OCI-LY1 (cell line): ENCODE measurements at regions not wholly inside any gene's neighbourhood (a gene's known extent, or its start where the extent isn't known, plus 50 kb on each side); places are given as distances from the start of the nearest gene placed in this dataset.

ENCODE experiments used
- H2AFZ ChIP-seq: fragments of 200-600 bp; sonication (generic), shearing (Covaris generic); 2 replicates; pipeline ENCODE4 v1.6.0; 2014; ENCODE audit warnings: antibody characterized with exemption, mild to moderate bottlenecking, low read length
- H3F3A ChIP-seq: fragments of 200-600 bp; sonication (generic), shearing (Covaris generic); 2 replicates; pipeline ENCODE4 v1.6.0; 2014; ENCODE audit warnings: mild to moderate bottlenecking, antibody characterized with exemption, low read length, moderate library complexity; ENCODE audit not compliant: insufficient read depth
- H3K27ac ChIP-seq: fragments of 200-600 bp; sonication (generic); 2 replicates; pipeline ENCODE4 v1.5.1; 2014; ENCODE audit warnings: low read length, mixed run types, mild to moderate bottlenecking, low read depth; ENCODE audit not compliant: poor library complexity, severe bottlenecking
- H3K27me3 ChIP-seq: fragments of 200-600 bp; sonication (generic); 2 replicates; pipeline ENCODE4 v1.6.0; 2014; ENCODE audit warnings: antibody characterized with exemption, mild to moderate bottlenecking, low read length, moderate library complexity; ENCODE audit not compliant: insufficient read depth
- H3K36me3 ChIP-seq: fragments of 200-600 bp; sonication (generic); 2 replicates; pipeline ENCODE4 v1.6.1; 2014; ENCODE audit warnings: mild to moderate bottlenecking, antibody characterized with exemption, low read length, moderate library complexity, mixed read lengths; ENCODE audit not compliant: insufficient read depth
- H3K4me1 ChIP-seq: fragments of 200-600 bp; sonication (generic); 2 replicates; pipeline ENCODE4 v1.5.1; 2014; ENCODE audit warnings: mild to moderate bottlenecking, low read length, moderate library complexity; ENCODE audit not compliant: insufficient read depth, severe bottlenecking
- H3K4me2 ChIP-seq: fragments of 200-600 bp; sonication (generic), shearing (Covaris generic); 2 replicates; pipeline ENCODE4 v1.6.1; 2014; ENCODE audit warnings: low read length
- H3K4me3 ChIP-seq: fragments of 200-600 bp; sonication (generic); 2 replicates; pipeline ENCODE4 v1.5.1; 2014; ENCODE audit warnings: low read length, low read depth, mild to moderate bottlenecking, mixed read lengths; ENCODE audit not compliant: poor library complexity, severe bottlenecking
- H3K79me2 ChIP-seq: fragments of 200-600 bp; shearing (Covaris generic); 2 replicates; pipeline ENCODE4 v1.6.1; 2016; ENCODE audit warnings: mixed run types, low read length, mixed read lengths; ENCODE audit not compliant: insufficient read depth
- H3K9ac ChIP-seq: fragments of 200-600 bp; sonication (generic), shearing (Covaris generic); 2 replicates; pipeline ENCODE4 v1.6.1; 2014; ENCODE audit warnings: mild to moderate bottlenecking, low read length, mixed read lengths
- H3K9me2 ChIP-seq: fragments of 200-600 bp; sonication (generic), shearing (Covaris generic); 2 replicates; pipeline ENCODE4 v1.6.1; 2014; ENCODE audit warnings: low read depth, mild to moderate bottlenecking, low read length, mixed read lengths
- H3K9me3 ChIP-seq: fragments of 200-600 bp; shearing (Covaris generic); 2 replicates; pipeline ENCODE4 v1.6.1; 2014; ENCODE audit warnings: low read length, mixed read lengths
- H4K20me1 ChIP-seq: fragments of 200-600 bp; sonication (generic), shearing (Covaris generic); 2 replicates; pipeline ENCODE4 v1.6.0; 2016; ENCODE audit warnings: mild to moderate bottlenecking, low read length; ENCODE audit not compliant: insufficient read depth
- CTCF ChIP-seq: fragments of 200-600 bp; sonication (generic), shearing (Covaris generic); IDR thresholded peaks from 2 replicates; pipeline ENCODE4 v1.5.1; 2017; ENCODE audit warnings: mild to moderate bottlenecking, antibody characterized with exemption, low read length, moderate library complexity, mixed read lengths
- EZH2 ChIP-seq: fragments of 200-600 bp; sonication (generic), shearing (Covaris generic); IDR thresholded peaks from 2 replicates; pipeline ENCODE4 v1.8.0; 2017; ENCODE audit warnings: borderline replicate concordance, mixed run types, mild to moderate bottlenecking, antibody characterized with exemption, low read length, moderate library complexity, mixed read lengths

GRCh38 chr20:61050336-61050890 lies 201.6 kb upstream of the CDH4 start:
- H3K9me3 ChIP-seq = no peaks in the 10 kb centered on the region
- no peaks in the 10 kb centered on the region for H3K36me3 ChIP-seq
- H4K20me1 ChIP-seq = no peaks in the 10 kb centered on the region
- H3K4me2 ChIP-seq = no peak overlapping the region
- no peak for TF ChIP-seq CTCF
- no peak for TF ChIP-seq EZH2
- H3K79me2 ChIP-seq = no peaks in the 10 kb centered on the region
- no peak overlapping the region for H2AFZ ChIP-seq
- no peak overlapping the region for H3K4me3 ChIP-seq
- H3K27me3 ChIP-seq = no peaks in the 10 kb centered on the region
- H3F3A ChIP-seq = no peaks in the 10 kb centered on the region
- H3K9ac ChIP-seq = no peak overlapping the region
- H3K27ac ChIP-seq = no peak overlapping the region
- H3K9me2 ChIP-seq = no peaks in the 10 kb centered on the region
- no peaks in the 10 kb centered on the region for H3K4me1 ChIP-seq

- no peak overlapping the region for H3K4me3 ChIP-seq
- H3K4me1 ChIP-seq = no peaks in the 10 kb centered on the region
- H3K4me2 ChIP-seq = no peak overlapping the region
- no peaks in the 10 kb centered on the region for H3K27me3 ChIP-seq
- no peaks in the 10 kb centered on the region for H3F3A ChIP-seq
- TF ChIP-seq CTCF = no peak
- no peak for TF ChIP-seq EZH2
- no peaks in the 10 kb centered on the region for H3K9me2 ChIP-seq
- no peaks in the 10 kb centered on the region for H3K9me3 ChIP-seq
- H3K27ac ChIP-seq = no peak overlapping the region
- H3K9ac ChIP-seq = no peak overlapping the region
- no peaks in the 10 kb centered on the region for H4K20me1 ChIP-seq
- no peaks in the 10 kb centered on the region for H3K79me2 ChIP-seq
- no peaks in the 10 kb centered on the region for H3K36me3 ChIP-seq
- H2AFZ ChIP-seq = no peak overlapping the region
These were observed 199.8 kb upstream of the CDH4 start for GRCh38 chr20:61052195-61052750.

- Histone ChIP-seq H3F3A (no peaks in the 10 kb centered on the region), H3K9ac (no peak overlapping the region), H4K20me1 (no peaks in the 10 kb centered on the region), H3K9me2 (no peaks in the 10 kb centered on the region), H3K27me3 (no peaks in the 10 kb centered on the region), H3K79me2 (no peaks in the 10 kb centered on the region), H3K4me1 (no peaks in the 10 kb centered on the region), H3K9me3 (no peaks in the 10 kb centered on the region), H2AFZ (no peak overlapping the region), H3K27ac (no peak overlapping the region), H3K4me2 (no peak overlapping the region), H3K4me3 (no peak overlapping the region), H3K36me3 (no peaks in the 10 kb centered on the region)
- no peak for TF ChIP-seq EZH2
- no peak for TF ChIP-seq CTCF
These were observed 199.2 kb upstream of the CDH4 start for GRCh38 chr20:61052776-61053442.
